ENCODE measurements at regions not wholly inside any gene's neighbourhood (a gene's known extent, or its start where the extent isn't known, plus 50 kb on each side); places are given as distances from the start of the nearest gene placed in this dataset.

DNA sequence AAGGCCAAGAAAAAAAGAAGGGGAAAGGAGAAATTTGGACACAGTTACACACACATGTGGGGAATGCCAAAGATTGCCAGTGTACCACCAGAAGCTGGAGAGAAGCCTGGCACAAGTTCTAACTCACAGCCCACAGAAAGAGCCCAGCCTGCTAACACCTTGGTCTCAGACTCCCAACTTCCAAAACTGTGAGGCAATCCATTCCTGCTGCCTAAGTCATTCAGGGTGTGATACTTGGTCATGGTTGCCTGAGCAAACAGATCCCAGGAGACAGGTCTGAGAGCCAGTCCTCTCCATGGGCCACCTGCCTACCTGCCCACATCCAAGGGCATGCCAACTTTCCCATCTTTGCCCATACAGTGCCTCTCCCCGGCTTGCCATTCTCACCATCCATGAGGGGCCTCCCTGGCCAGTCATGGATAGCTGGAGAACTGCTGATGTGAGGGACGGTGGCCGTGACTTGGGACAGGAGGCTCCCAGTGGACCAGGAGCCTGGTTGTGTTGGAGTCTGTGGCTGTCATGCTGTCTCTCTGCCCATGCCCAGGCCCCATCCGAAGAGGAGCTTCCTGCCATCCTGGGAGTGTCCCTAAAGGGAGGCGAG is 198.0 kb upstream of the RTL1 start:
- TF ChIP-seq POLR2A (IDR thresholded peaks at IDR 0.05; ENCODE audit: low read depth) (no peak), EP300 (IDR thresholded peaks at IDR 0.05) (no peak)
